CD14-positive monocyte (primary cell): ENCODE measurements at regions not wholly inside any gene's neighbourhood (a gene's known extent, or its start where the extent isn't known, plus 50 kb on each side); places are given as distances from the start of the nearest gene placed in this dataset.

Experiments
- DNase-seq, 3 donors: peaks; one replicate each; pipeline ENCODE4 v3.0.0-alpha.2; 2011 to 2022
- H2AFZ ChIP-seq: 2 replicates; pipeline ENCODE4 v1.6.0; 2012; ENCODE audit warnings: mild to moderate bottlenecking, low read depth, low read length, inconsistent platforms; ENCODE audit not compliant: insufficient read depth, poor library complexity, severe bottlenecking
- H3K27ac ChIP-seq, 2 donors: 1 replicate in 1 of 2; 2 replicates in 1 of 2; pipeline ENCODE4 v1.5.1; 2012 to 2013; ENCODE audit warnings: low read length in 2 of 2, control low read depth in 1 of 2, inconsistent platforms in 1 of 2, low read depth in 1 of 2, mild to moderate bottlenecking in 1 of 2
- H3K27me3 ChIP-seq, 2 donors: one replicate each; pipeline versions ENCODE4 v1.6.0 to v1.6.1; 2011 to 2013; ENCODE audit warnings: low read length in 2 of 2; ENCODE audit not compliant: control insufficient read depth in 2 of 2, insufficient read depth in 2 of 2
- H3K36me3 ChIP-seq, 2 donors: replicated peaks in 1 of 2; 1 replicate in 1 of 2; 2 replicates in 1 of 2; pipeline versions ENCODE4 v1.5.1 to v1.6.1; 2012 to 2013; ENCODE audit warnings: low read length in 2 of 2, control low read depth in 1 of 2, inconsistent platforms in 1 of 2, mild to moderate bottlenecking in 1 of 2; ENCODE audit not compliant: insufficient read depth in 2 of 2, control insufficient read depth in 1 of 2
- H3K4me1 ChIP-seq, 2 donors: 1 replicate in 1 of 2; 2 replicates in 1 of 2; pipeline versions ENCODE4 v1.5.1 to v1.6.1; 2012 to 2013; ENCODE audit warnings: low read length in 2 of 2, control low read depth in 1 of 2, inconsistent platforms in 1 of 2, mild to moderate bottlenecking in 1 of 2, moderate library complexity in 1 of 2; ENCODE audit not compliant: insufficient read depth in 2 of 2, control insufficient read depth in 1 of 2
- H3K4me2 ChIP-seq: replicated peaks from 2 replicates; pipeline ENCODE3; 2012; ENCODE audit warnings: low read length, moderate library complexity, mild to moderate bottlenecking; ENCODE audit not compliant: poor library complexity, severe bottlenecking; ENCODE audit errors: extremely low read depth
- H3K4me3 ChIP-seq, 3 experiments: fragments of 200-600 bp in 1 of 3; sonication (generic) in 1 of 3; replicated peaks in 1 of 3; 1 replicate in 2 of 3; 2 replicates in 1 of 3; pipeline ENCODE4 v1.5.1; 2011 to 2013; ENCODE audit warnings: low read length in 3 of 3, mild to moderate bottlenecking in 3 of 3, control low read depth in 2 of 3, low read depth in 2 of 3, inconsistent platforms in 1 of 3, moderate library complexity in 1 of 3
- H3K79me2 ChIP-seq: 2 replicates; pipeline ENCODE4 v1.6.0; 2012; ENCODE audit warnings: mild to moderate bottlenecking, control low read depth, inconsistent platforms, low read length, moderate library complexity; ENCODE audit not compliant: insufficient read depth
- H3K9ac ChIP-seq: 2 replicates; pipeline ENCODE4 v1.6.0; 2017; ENCODE audit warnings: low read length, mild to moderate bottlenecking; ENCODE audit not compliant: insufficient read depth, poor library complexity, severe bottlenecking
- H3K9me3 ChIP-seq, 2 donors: replicated peaks in 1 of 2; 1 replicate in 1 of 2; 2 replicates in 1 of 2; pipeline versions ENCODE4 v1.5.1 to v1.6.1; 2012 to 2013; ENCODE audit warnings: low read length in 2 of 2, control low read depth in 1 of 2; ENCODE audit not compliant: control insufficient read depth in 1 of 2, insufficient read depth in 1 of 2
- H4K20me1 ChIP-seq: 2 replicates; pipeline ENCODE4 v1.6.0; 2012; ENCODE audit warnings: mild to moderate bottlenecking, low read length, control low read depth, moderate library complexity; ENCODE audit not compliant: insufficient read depth
- H3K27ac Mint-ChIP-seq, 7 donors: one replicate each; pipeline ENCODE4 v1.8.0; 2020; ENCODE audit warnings: mild to moderate bottlenecking in 7 of 7, mixed read lengths in 7 of 7, moderate library complexity in 6 of 7, inconsistent platforms in 2 of 7
- H3K27me3 Mint-ChIP-seq, 3 donors: one replicate each; pipeline ENCODE4 v1.8.0; 2021 to 2022; ENCODE audit warnings: low read depth in 3 of 3, mild to moderate bottlenecking in 3 of 3, mixed read lengths in 3 of 3, moderate library complexity in 3 of 3, inconsistent platforms in 1 of 3
- H3K36me3 Mint-ChIP-seq, 2 donors: one replicate each; pipeline ENCODE4 v1.8.0; 2020; ENCODE audit warnings: mixed read lengths in 2 of 2, inconsistent platforms in 1 of 2, mild to moderate bottlenecking in 1 of 2
- H3K4me1 Mint-ChIP-seq: one replicate; pipeline ENCODE4 v1.8.0; 2020; ENCODE audit warnings: mild to moderate bottlenecking, mixed read lengths
- H3K4me3 Mint-ChIP-seq, 2 donors: one replicate each; pipeline ENCODE4 v1.8.0; 2020; ENCODE audit warnings: mild to moderate bottlenecking in 2 of 2, mixed read lengths in 2 of 2, moderate library complexity in 1 of 2
- H3K9me3 Mint-ChIP-seq, 7 donors: one replicate each; pipeline ENCODE4 v1.8.0; 2020 to 2022; ENCODE audit warnings: mixed read lengths in 7 of 7, mild to moderate bottlenecking in 6 of 7, moderate library complexity in 6 of 7, inconsistent platforms in 2 of 7
- WGBS: methylation state at CpG from one replicate; pipeline ENCODE4 v1.1.5; 2013; ENCODE audit warnings: missing lambda C conversion rate; ENCODE audit not compliant: insufficient coverage; 5-methylcytosine and 5-hydroxymethylcytosine counted together
- intact Hi-C, 2 donors: fragments of 100-400 bp; cut with micrococcal nuclease; formaldehyde crosslinking; loops; one replicate each; pipeline versions ENCODE4 v1.15.0 to v1.15.1; 2023
- TF ChIP-seq, protein P1 (sequence below): fragments of 200-600 bp; IDR thresholded peaks from one replicate; pipeline ENCODE4 v1.8.0; 2022; ENCODE audit warnings: antibody characterized with exemption, mild to moderate bottlenecking

DNA sequence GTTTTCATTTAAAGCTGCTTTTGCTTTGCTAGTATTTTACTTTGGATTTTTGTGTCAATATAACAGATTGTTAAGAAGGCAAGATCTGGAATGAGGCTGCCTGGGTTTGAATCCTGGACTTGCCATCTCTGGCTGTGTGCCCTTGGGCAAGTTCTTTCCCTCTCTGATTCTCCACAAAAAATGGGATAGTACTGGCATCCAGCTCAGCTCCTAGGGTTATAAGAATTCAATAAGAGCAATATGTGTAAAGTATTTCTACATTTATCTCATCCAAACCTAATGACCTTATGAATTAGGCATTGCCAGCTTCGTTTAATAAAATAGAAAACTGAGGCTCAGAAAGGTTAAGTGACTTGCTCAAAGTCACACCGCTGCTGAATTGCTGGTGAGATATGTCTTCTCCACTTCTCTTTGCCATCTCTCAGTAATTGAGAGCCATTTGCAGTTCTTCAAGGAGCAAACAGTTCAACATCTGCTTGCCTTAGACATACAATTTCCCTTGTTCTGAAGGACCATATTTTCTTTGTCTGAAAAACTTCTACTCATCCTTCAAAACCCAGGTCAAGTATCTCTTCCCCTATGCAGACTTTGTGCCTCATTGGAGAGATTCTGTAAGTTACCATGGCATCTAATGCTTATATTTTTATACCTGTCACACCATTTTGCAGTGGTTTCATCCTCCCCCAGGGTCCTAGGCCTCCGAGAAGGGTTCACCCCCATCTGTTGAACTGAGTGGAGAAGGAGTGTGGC, 80.8 kb upstream of the TLE3 start:
- Histone ChIP-seq H4K20me1 (no peaks in the 10 kb centered on the region), H3K4me3 (no peak overlapping the region), H3K79me2 (no peaks in the 10 kb centered on the region), H3K4me1 (peaks cover 4 to 6% of the 10 kb centered on the region in 2 donors), H3K4me2 (no peak overlapping the region), H3K27ac (no peak overlapping the region), H3K9me3 (no peaks in the 10 kb centered on the region), H3K9ac (no peak overlapping the region), H3K27me3 (no peaks in the 10 kb centered on the region), H3K36me3 (no peaks in the 10 kb centered on the region), H2AFZ (no peak overlapping the region)
- Mint-ChIP-seq H3K4me1 (peaks cover 5% of the 10 kb centered on the region), H3K9me3 (peaks cover 0 to 4% (median 0%) of the 10 kb centered on the region in 7 donors), H3K4me3 (no peak overlapping the region), H3K36me3 (no peaks in the 10 kb centered on the region), H3K27me3 (peaks cover 0 to 9% (median 5%) of the 10 kb centered on the region in 3 donors), H3K27ac (no peak overlapping the region)
- no peak for DNase-seq
- intact Hi-C loops = no loop called here
- TF ChIP-seq, protein P1, sequence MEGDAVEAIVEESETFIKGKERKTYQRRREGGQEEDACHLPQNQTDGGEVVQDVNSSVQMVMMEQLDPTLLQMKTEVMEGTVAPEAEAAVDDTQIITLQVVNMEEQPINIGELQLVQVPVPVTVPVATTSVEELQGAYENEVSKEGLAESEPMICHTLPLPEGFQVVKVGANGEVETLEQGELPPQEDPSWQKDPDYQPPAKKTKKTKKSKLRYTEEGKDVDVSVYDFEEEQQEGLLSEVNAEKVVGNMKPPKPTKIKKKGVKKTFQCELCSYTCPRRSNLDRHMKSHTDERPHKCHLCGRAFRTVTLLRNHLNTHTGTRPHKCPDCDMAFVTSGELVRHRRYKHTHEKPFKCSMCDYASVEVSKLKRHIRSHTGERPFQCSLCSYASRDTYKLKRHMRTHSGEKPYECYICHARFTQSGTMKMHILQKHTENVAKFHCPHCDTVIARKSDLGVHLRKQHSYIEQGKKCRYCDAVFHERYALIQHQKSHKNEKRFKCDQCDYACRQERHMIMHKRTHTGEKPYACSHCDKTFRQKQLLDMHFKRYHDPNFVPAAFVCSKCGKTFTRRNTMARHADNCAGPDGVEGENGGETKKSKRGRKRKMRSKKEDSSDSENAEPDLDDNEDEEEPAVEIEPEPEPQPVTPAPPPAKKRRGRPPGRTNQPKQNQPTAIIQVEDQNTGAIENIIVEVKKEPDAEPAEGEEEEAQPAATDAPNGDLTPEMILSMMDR = no peak
- WGBS = 100% methylated on average over 1 of the region's 3 CpGs

- Mint-ChIP-seq H3K9me3 (no peaks in the 10 kb centered on the region), H3K27ac (no peak overlapping the region), H3K36me3 (no peaks in the 10 kb centered on the region), H3K4me3 (no peak overlapping the region), H3K27me3 (peaks cover 1 to 6% (median 2%) of the 10 kb centered on the region in 3 donors), H3K4me1 (peaks cover 2% of the 10 kb centered on the region)
- Histone ChIP-seq H3K4me2 (no peak overlapping the region), H3K4me1 (no peaks in the 10 kb centered on the region), H3K27ac (no peak overlapping the region), H3K79me2 (no peaks in the 10 kb centered on the region), H2AFZ (no peak overlapping the region), H3K9me3 (no peaks in the 10 kb centered on the region), H3K9ac (no peak overlapping the region), H3K4me3 (no peak overlapping the region), H3K27me3 (no peaks in the 10 kb centered on the region), H3K36me3 (no peaks in the 10 kb centered on the region), H4K20me1 (no peaks in the 10 kb centered on the region)
- WGBS = 86% methylated on average over 4 of the region's 4 CpGs
- intact Hi-C loops = no loop called here
- TF ChIP-seq, protein P1 = peak; percentile 37
- no peak for DNase-seq
Measured at GRCh38 chr15:70172566-70173225, 75.0 kb upstream of the TLE3 start.
